Psoas muscle (tissue), 7 donors: ENCODE measurements at regions not wholly inside any gene's neighbourhood (a gene's known extent, or its start where the extent isn't known, plus 50 kb on each side); places are given as distances from the start of the nearest gene placed in this dataset.

Source experiments
- ATAC-seq, 4 donors: fragments of 200-7000 bp; cut with Tn5 transposase; one replicate each; pipeline ENCODE4 v1.9.1; 2020; ENCODE audit warnings: moderate library complexity in 3 of 4, mild to moderate bottlenecking in 2 of 4
- DNase-seq, 2 donors: peaks; one replicate each; pipeline ENCODE4 v3.0.0-alpha.2; 2020
- H3K27ac ChIP-seq: fragments of 200-600 bp; one replicate; pipeline ENCODE4 v1.8.0; 2022
- H3K27me3 ChIP-seq, 3 donors: fragments of 200-600 bp in 1 of 3; one replicate each; pipeline versions ENCODE4 v1.6.1 to v1.8.0; 2013 to 2022; ENCODE audit warnings: low read length in 2 of 3, mild to moderate bottlenecking in 2 of 3, moderate library complexity in 1 of 3; ENCODE audit not compliant: insufficient read depth in 3 of 3
- H3K36me3 ChIP-seq, 2 donors: fragments of 200-600 bp in 1 of 2; one replicate each; pipeline versions ENCODE4 v1.6.1 to v1.8.0; 2013 to 2022; ENCODE audit warnings: low read depth in 1 of 2, mild to moderate bottlenecking in 1 of 2, moderate library complexity in 1 of 2; ENCODE audit not compliant: insufficient read depth in 1 of 2
- H3K4me1 ChIP-seq: fragments of 200-600 bp; one replicate; pipeline ENCODE4 v1.8.0; 2022
- H3K4me3 ChIP-seq: fragments of 200-600 bp; one replicate; pipeline ENCODE4 v1.8.0; 2022; ENCODE audit warnings: mild to moderate bottlenecking
- H3K9me3 ChIP-seq: fragments of 200-600 bp; one replicate; pipeline ENCODE4 v1.8.0; 2022
- CTCF ChIP-seq: fragments of 200-600 bp; IDR thresholded peaks from one replicate; pipeline ENCODE4 v1.8.0; 2022; ENCODE audit warnings: antibody characterized with exemption
- WGBS, 3 donors: extraction: QIAGEN DNeasy Blood & Tissue Kit; methylation state at CpG; one replicate each; pipeline versions ENCODE4 v1.1.6 to v1.1.7; 2013; 5-methylcytosine and 5-hydroxymethylcytosine counted together
- intact Hi-C, 2 donors: fragments of 100-400 bp; cut with DNase I; formaldehyde crosslinking; loops; one replicate each; pipeline versions ENCODE4 v1.11.0 to v1.14.2; 2022
- donor health status: healthy with polysubstance abuse.
- donor health status: DM: no; HTN: no; CAD: no; lungs with moderate emphysema.
- donor health status: Bipolar disorder and iron deficiency.
- donor health status: healthy.
- donor health status: DM: yes; HTN: yes; CAD: no.
- donor health status: DM: no; HTN: no; CAD: no.
- donor health status: DM: yes; HTN: yes; CAD: no.

- 92 to 100% (median 98%) methylated on average over 1 of the region's 1 CpG for WGBS, 3 donors
- intact Hi-C loops = no loop called here
- DNase-seq (no peak), ATAC-seq (no peak)
- H3K36me3 ChIP-seq = no peaks in the 10 kb centered on the region
- H3K27me3 ChIP-seq = peaks cover 0 to 7% (median 0%) of the 10 kb centered on the region in 3 donors
- no peak overlapping the region for H3K27ac ChIP-seq
- no peak overlapping the region for H3K4me3 ChIP-seq
- no peak for TF ChIP-seq CTCF
- H3K4me1 ChIP-seq = no peaks in the 10 kb centered on the region
- H3K9me3 ChIP-seq = peaks cover 7% of the 10 kb centered on the region
Observed at GRCh38 chr19:13583753-13584152, 77.5 kb upstream of the CACNA1A start.

GRCh38 chr19:13583114-13583513 is 76.8 kb upstream of the CACNA1A start:
- no peak for TF ChIP-seq CTCF
- 31 to 38% (median 32%) methylated on average over 3 of the region's 3 CpGs for WGBS, 3 donors
- H3K4me1 ChIP-seq = no peaks in the 10 kb centered on the region
- DNase-seq = no peak
- H3K9me3 ChIP-seq = peaks cover 9% of the 10 kb centered on the region
- H3K36me3 ChIP-seq = no peaks in the 10 kb centered on the region
- H3K27ac ChIP-seq = no peak overlapping the region
- no peak overlapping the region for H3K4me3 ChIP-seq
- intact Hi-C loops = no loop called here
- H3K27me3 ChIP-seq = peaks cover 0 to 7% (median 0%) of the 10 kb centered on the region in 3 donors
- no peak for ATAC-seq

GRCh38 chr19:13581576-13581975 is 75.3 kb upstream of the CACNA1A start:
- Histone ChIP-seq H3K4me3 (no peak overlapping the region), H3K4me1 (no peaks in the 10 kb centered on the region), H3K36me3 (no peaks in the 10 kb centered on the region), H3K27ac (no peak overlapping the region), H3K9me3 (peaks cover 21% of the 10 kb centered on the region), H3K27me3 (peaks cover 0 to 3% (median 0%) of the 10 kb centered on the region in 3 donors)
- DNase-seq (no peak), ATAC-seq (no peak)
- WGBS, 3 donors = 78 to 84% (median 83%) methylated on average over 9 of the region's 9 CpGs
- no peak for TF ChIP-seq CTCF
- intact Hi-C loops = no loop called here

- Histone ChIP-seq H3K4me3 (no peak overlapping the region), H3K4me1 (no peaks in the 10 kb centered on the region), H3K36me3 (no peaks in the 10 kb centered on the region), H3K27me3 (no peaks in the 10 kb centered on the region), H3K27ac (no peak overlapping the region), H3K9me3 (peaks cover 25% of the 10 kb centered on the region)
- DNase-seq (no peak), ATAC-seq (no peak)
- no peak for TF ChIP-seq CTCF
- WGBS, 3 donors = 27 to 45% (median 28%) methylated on average over 7 of the region's 7 CpGs
- intact Hi-C loops = no loop called here
Observed at GRCh38 chr19:13579388-13580060, 73.2 kb upstream of the CACNA1A start.

GRCh38 chr19:13576726-13577125 is 70.4 kb upstream of the CACNA1A start:
- no peak for DNase-seq
- Histone ChIP-seq H3K36me3 (no peaks in the 10 kb centered on the region), H3K9me3 (peaks cover 25% of the 10 kb centered on the region), H3K27ac (no peak overlapping the region), H3K4me3 (no peak overlapping the region), H3K27me3 (peaks cover 0 to 4% (median 0%) of the 10 kb centered on the region in 3 donors), H3K4me1 (no peaks in the 10 kb centered on the region)
- WGBS, 3 donors = 78 to 86% (median 80%) methylated on average over 2 of the region's 2 CpGs
- ATAC-seq = no peak
- no peak for TF ChIP-seq CTCF
- intact Hi-C loops = no loop called here
